ENCODE measurements at regions not wholly inside any gene's neighbourhood (a gene's known extent, or its start where the extent isn't known, plus 50 kb on each side); places are given as distances from the start of the nearest gene placed in this dataset.

- Histone ChIP-seq H3K79me2 (ENCODE audit: insufficient read depth, low read length) (no peaks in the 10 kb centered on the region), H3K9me3 (ENCODE audit: low read depth, low read length) (no peaks in the 10 kb centered on the region), H3K27ac (ENCODE audit: low read depth, low read length) (no peak overlapping the region), H3K4me1 (ENCODE audit: insufficient read depth, low read length) (peaks cover 3% of the 10 kb centered on the region), H3K4me3 (ENCODE audit: insufficient read depth, low read length) (no peak overlapping the region), H3K36me3 (ENCODE audit: insufficient read depth, low read length) (no peaks in the 10 kb centered on the region), H2AFZ (ENCODE audit: low read length) (no peak overlapping the region), H3K27me3 (ENCODE audit: insufficient read depth, low read length) (no peaks in the 10 kb centered on the region), H3K4me2 (ENCODE audit: insufficient read depth, low read length) (no peak overlapping the region), H4K20me1 (ENCODE audit: insufficient read depth, low read length) (no peaks in the 10 kb centered on the region)
- TF ChIP-seq CTCF (IDR thresholded peaks at IDR 0.05; ENCODE audit: extremely low read depth, low read depth, low read length): no peak
- DNase-seq (ENCODE audit: insufficient read length, low spot score, missing footprints): no peak
These were observed 71.9 kb upstream of the TOP1 start for GRCh38 chr20:40956542-40957264.

- Histone ChIP-seq H2AFZ (ENCODE audit: low read length) (no peak overlapping the region), H3K36me3 (ENCODE audit: insufficient read depth, low read length) (no peaks in the 10 kb centered on the region), H3K4me3 (ENCODE audit: insufficient read depth, low read length) (no peak overlapping the region), H3K4me2 (ENCODE audit: insufficient read depth, low read length) (no peak overlapping the region), H4K20me1 (ENCODE audit: insufficient read depth, low read length) (no peaks in the 10 kb centered on the region), H3K79me2 (ENCODE audit: insufficient read depth, low read length) (no peaks in the 10 kb centered on the region), H3K27ac (ENCODE audit: low read depth, low read length) (no peak overlapping the region), H3K9me3 (ENCODE audit: low read depth, low read length) (no peaks in the 10 kb centered on the region), H3K27me3 (ENCODE audit: insufficient read depth, low read length) (no peaks in the 10 kb centered on the region), H3K4me1 (ENCODE audit: insufficient read depth, low read length) (peaks cover 7% of the 10 kb centered on the region)
- no peak for TF ChIP-seq CTCF (IDR thresholded peaks at IDR 0.05; ENCODE audit: extremely low read depth, low read depth, low read length)
- DNase-seq (ENCODE audit: insufficient read length, low spot score, missing footprints): no peak
These were observed 71.3 kb upstream of the TOP1 start for GRCh38 chr20:40957265-40957760.

- Histone ChIP-seq H3K4me3 (ENCODE audit: insufficient read depth, low read length) (no peak overlapping the region), H3K27ac (ENCODE audit: low read depth, low read length) (no peak overlapping the region), H3K9me3 (ENCODE audit: low read depth, low read length) (no peaks in the 10 kb centered on the region), H4K20me1 (ENCODE audit: insufficient read depth, low read length) (no peaks in the 10 kb centered on the region), H3K79me2 (ENCODE audit: insufficient read depth, low read length) (no peaks in the 10 kb centered on the region), H3K4me1 (ENCODE audit: insufficient read depth, low read length) (peaks cover 7% of the 10 kb centered on the region), H3K27me3 (ENCODE audit: insufficient read depth, low read length) (no peaks in the 10 kb centered on the region), H3K36me3 (ENCODE audit: insufficient read depth, low read length) (no peaks in the 10 kb centered on the region), H3K4me2 (ENCODE audit: insufficient read depth, low read length) (no peak overlapping the region), H2AFZ (ENCODE audit: low read length) (no peak overlapping the region)
- TF ChIP-seq CTCF (IDR thresholded peaks at IDR 0.05; ENCODE audit: extremely low read depth, low read depth, low read length): no peak
- no peak for DNase-seq (ENCODE audit: insufficient read length, low spot score, missing footprints)
These were observed 70.0 kb upstream of the TOP1 start for GRCh38 chr20:40958598-40958997.

- no peaks in the 10 kb centered on the region for H3K9me3 ChIP-seq (ENCODE audit: low read depth, low read length)
- H3K4me1 ChIP-seq (ENCODE audit: insufficient read depth, low read length): peaks cover 7% of the 10 kb centered on the region
- no peak overlapping the region for H2AFZ ChIP-seq (ENCODE audit: low read length)
- H3K27me3 ChIP-seq (ENCODE audit: insufficient read depth, low read length): no peaks in the 10 kb centered on the region
- no peak for TF ChIP-seq CTCF (IDR thresholded peaks at IDR 0.05; ENCODE audit: extremely low read depth, low read depth, low read length)
- H3K79me2 ChIP-seq (ENCODE audit: insufficient read depth, low read length): no peaks in the 10 kb centered on the region
- no peak overlapping the region for H3K27ac ChIP-seq (ENCODE audit: low read depth, low read length)
- no peaks in the 10 kb centered on the region for H3K36me3 ChIP-seq (ENCODE audit: insufficient read depth, low read length)
- no peaks in the 10 kb centered on the region for H4K20me1 ChIP-seq (ENCODE audit: insufficient read depth, low read length)
- H3K4me2 ChIP-seq (ENCODE audit: insufficient read depth, low read length): no peak overlapping the region
- no peak for DNase-seq (ENCODE audit: insufficient read length, low spot score, missing footprints)
- H3K4me3 ChIP-seq (ENCODE audit: insufficient read depth, low read length): no peak overlapping the region
These were observed 69.1 kb upstream of the TOP1 start for GRCh38 chr20:40959325-40960092.

Measured in osteoblast (primary cell).